RWPE2 (cell line): ENCODE measurements at regions not wholly inside any gene's neighbourhood (a gene's known extent, or its start where the extent isn't known, plus 50 kb on each side); places are given as distances from the start of the nearest gene placed in this dataset.

ENCODE experiments used
- ATAC-seq: fragments of 200-7000 bp; cut with Tn5 transposase; 3 replicates; pipeline ENCODE4 v1.9.1; 2021; ENCODE audit warnings: low read depth
- DNase-seq: peaks from one replicate; pipeline ENCODE4 v3.0.0-alpha.2; 2020; ENCODE audit warnings: low spot score
- H3K27ac ChIP-seq: fragments of 450-650 bp; 2 replicates; pipeline ENCODE4 v1.5.1; 2017; ENCODE audit warnings: mild to moderate bottlenecking; ENCODE audit not compliant: poor library complexity, severe bottlenecking
- H3K27me3 ChIP-seq: fragments of 250-450 bp; sonication (Bioruptor Pico); 2 replicates; pipeline ENCODE4 v1.5.1; 2021; ENCODE audit warnings: mild to moderate bottlenecking, moderate library complexity; ENCODE audit not compliant: insufficient read depth, poor library complexity, severe bottlenecking
- H3K36me3 ChIP-seq: fragments of 250-450 bp; sonication (Bioruptor Pico); 2 replicates; pipeline ENCODE4 v1.5.1; 2020; ENCODE audit warnings: low read depth, mild to moderate bottlenecking, moderate library complexity
- H3K4me1 ChIP-seq: fragments of 250-450 bp; sonication (Bioruptor Pico); 2 replicates; pipeline ENCODE4 v1.5.1; 2021; ENCODE audit warnings: mild to moderate bottlenecking, moderate library complexity; ENCODE audit not compliant: insufficient read depth, poor library complexity, severe bottlenecking
- H3K4me3 ChIP-seq: fragments of 250-450 bp; sonication (Bioruptor Pico); 2 replicates; pipeline ENCODE4 v1.5.1; 2021; ENCODE audit warnings: mild to moderate bottlenecking, moderate library complexity; ENCODE audit not compliant: severe bottlenecking
- H3K9me3 ChIP-seq: fragments of 250-450 bp; sonication (Bioruptor Pico); 2 replicates; pipeline ENCODE4 v1.5.1; 2021; ENCODE audit warnings: mild to moderate bottlenecking, moderate library complexity; ENCODE audit not compliant: severe bottlenecking
- TF ChIP-seq, protein P1 (sequence below): fragments of 450-650 bp; IDR thresholded peaks from one replicate; pipeline ENCODE4 v1.5.1; 2017; ENCODE audit warnings: mild to moderate bottlenecking, moderate library complexity; ENCODE audit not compliant: poor library complexity, severe bottlenecking

DNA sequence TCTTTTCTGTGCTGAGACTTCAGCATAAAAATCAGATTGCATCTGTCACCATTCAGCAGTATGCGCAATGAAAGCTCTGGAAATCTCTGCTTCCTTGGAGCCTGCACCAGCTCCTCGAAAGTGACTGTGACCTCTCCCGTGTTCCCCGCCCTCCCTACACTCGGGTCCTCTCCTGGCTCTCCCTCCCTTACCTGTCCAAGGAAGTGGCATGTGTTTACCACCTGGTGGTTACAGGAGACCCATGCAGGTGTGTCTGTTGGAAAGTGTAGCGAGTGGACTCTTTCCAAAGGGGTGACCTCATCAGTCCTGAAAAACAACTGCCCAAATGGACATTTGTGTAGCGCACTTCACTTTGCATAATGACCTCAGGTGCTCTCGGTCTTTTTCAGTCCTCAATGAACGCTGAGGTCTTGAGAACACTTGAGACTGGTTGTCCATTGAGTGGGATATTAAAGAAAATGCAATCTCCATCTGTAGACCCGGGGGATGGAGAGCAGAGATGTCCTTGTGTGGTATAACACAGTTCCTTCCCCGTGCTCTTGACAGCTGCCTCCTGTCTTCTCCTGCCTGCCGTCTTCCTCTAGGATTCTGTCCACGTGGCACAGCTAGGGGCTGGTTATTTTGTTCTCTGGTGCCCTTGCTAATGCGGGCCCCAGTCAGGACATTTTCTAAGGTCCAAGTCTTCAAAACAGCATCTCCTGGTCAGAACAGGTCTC is 133.2 kb downstream of the ACKR3 start:
- Histone ChIP-seq H3K27ac (no peak overlapping the region), H3K4me1 (no peaks in the 10 kb centered on the region), H3K9me3 (no peaks in the 10 kb centered on the region), H3K27me3 (no peaks in the 10 kb centered on the region), H3K36me3 (no peaks in the 10 kb centered on the region), H3K4me3 (no peak overlapping the region)
- TF ChIP-seq, protein P1, sequence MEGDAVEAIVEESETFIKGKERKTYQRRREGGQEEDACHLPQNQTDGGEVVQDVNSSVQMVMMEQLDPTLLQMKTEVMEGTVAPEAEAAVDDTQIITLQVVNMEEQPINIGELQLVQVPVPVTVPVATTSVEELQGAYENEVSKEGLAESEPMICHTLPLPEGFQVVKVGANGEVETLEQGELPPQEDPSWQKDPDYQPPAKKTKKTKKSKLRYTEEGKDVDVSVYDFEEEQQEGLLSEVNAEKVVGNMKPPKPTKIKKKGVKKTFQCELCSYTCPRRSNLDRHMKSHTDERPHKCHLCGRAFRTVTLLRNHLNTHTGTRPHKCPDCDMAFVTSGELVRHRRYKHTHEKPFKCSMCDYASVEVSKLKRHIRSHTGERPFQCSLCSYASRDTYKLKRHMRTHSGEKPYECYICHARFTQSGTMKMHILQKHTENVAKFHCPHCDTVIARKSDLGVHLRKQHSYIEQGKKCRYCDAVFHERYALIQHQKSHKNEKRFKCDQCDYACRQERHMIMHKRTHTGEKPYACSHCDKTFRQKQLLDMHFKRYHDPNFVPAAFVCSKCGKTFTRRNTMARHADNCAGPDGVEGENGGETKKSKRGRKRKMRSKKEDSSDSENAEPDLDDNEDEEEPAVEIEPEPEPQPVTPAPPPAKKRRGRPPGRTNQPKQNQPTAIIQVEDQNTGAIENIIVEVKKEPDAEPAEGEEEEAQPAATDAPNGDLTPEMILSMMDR: no peak
- ATAC-seq (no peak), DNase-seq (no peak)

GRCh38 chr2:236703373-236703709 is 133.7 kb downstream of the ACKR3 start:
- Histone ChIP-seq H3K9me3 (no peaks in the 10 kb centered on the region), H3K36me3 (no peaks in the 10 kb centered on the region), H3K27me3 (no peaks in the 10 kb centered on the region), H3K27ac (no peak overlapping the region), H3K4me3 (no peak overlapping the region), H3K4me1 (no peaks in the 10 kb centered on the region)
- ATAC-seq (no peak), DNase-seq (no peak)
- TF ChIP-seq, protein P1: no peak

DNA sequence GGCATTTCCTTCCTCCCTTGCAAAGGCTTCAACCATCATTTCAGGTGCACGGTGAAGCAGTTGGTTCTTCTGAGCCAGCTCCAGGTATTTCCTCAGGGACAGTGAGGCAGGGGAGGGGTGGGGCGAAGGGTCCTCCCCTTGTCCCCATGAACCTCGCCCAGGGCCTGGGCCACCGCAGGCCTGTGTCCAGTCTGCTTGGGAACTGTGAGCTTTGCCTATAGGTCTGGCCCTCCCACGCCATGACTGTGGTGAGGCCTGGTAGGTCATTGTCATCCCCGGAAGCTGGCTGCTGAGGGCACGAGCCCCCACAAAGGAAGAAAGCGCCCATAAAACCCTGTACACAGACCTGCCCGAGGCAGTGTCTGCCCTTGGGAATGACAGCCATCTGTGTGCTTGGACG is 134.3 kb downstream of the ACKR3 start:
- Histone ChIP-seq H3K27ac (no peak overlapping the region), H3K36me3 (no peaks in the 10 kb centered on the region), H3K9me3 (no peaks in the 10 kb centered on the region), H3K4me1 (no peaks in the 10 kb centered on the region), H3K27me3 (no peaks in the 10 kb centered on the region), H3K4me3 (no peak overlapping the region)
- ATAC-seq (no peak), DNase-seq (no peak)
- TF ChIP-seq, protein P1: no peak

DNA sequence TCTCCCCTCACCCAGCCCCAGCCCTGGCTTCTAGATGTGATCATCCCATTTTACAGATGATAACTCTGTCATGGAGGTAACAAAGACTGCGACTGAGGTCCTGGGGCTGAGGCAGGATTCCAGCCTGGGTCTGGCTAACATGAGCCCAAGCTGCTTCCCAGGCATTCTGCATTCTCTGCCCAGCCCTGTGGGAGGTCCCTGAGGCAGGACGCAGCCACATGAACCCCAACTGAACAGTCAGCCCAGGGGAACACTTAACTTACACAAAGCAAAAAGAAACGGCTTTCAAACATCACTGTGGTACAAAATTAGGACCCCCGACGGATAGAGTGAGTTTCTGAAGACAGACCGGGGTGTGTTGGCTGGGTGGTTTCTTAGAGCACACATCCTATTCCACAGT is 135.3 kb downstream of the ACKR3 start:
- ATAC-seq (no peak), DNase-seq (no peak)
- H3K27me3 ChIP-seq: no peaks in the 10 kb centered on the region
- H3K4me3 ChIP-seq: no peak overlapping the region
- H3K36me3 ChIP-seq: no peaks in the 10 kb centered on the region
- TF ChIP-seq, protein P1: no peak
- H3K4me1 ChIP-seq: no peaks in the 10 kb centered on the region
- no peak overlapping the region for H3K27ac ChIP-seq
- H3K9me3 ChIP-seq: no peaks in the 10 kb centered on the region

- TF ChIP-seq, protein P1: no peak
- no peak for DNase-seq
- H3K9me3 ChIP-seq: no peaks in the 10 kb centered on the region
These were observed 135.9 kb downstream of the ACKR3 start for GRCh38 chr2:236705295-236706105.

More at GRCh38 chr2:236705295-236706105, 135.9 kb downstream of the ACKR3 start:
- no peaks in the 10 kb centered on the region for H3K36me3 ChIP-seq
- H3K4me3 ChIP-seq: no peak overlapping the region
- ATAC-seq: no peak
- no peak overlapping the region for H3K27ac ChIP-seq
- H3K27me3 ChIP-seq: no peaks in the 10 kb centered on the region
- H3K4me1 ChIP-seq: no peaks in the 10 kb centered on the region
